ENCODE measurements at regions not wholly inside any gene's neighbourhood (a gene's known extent, or its start where the extent isn't known, plus 50 kb on each side); places are given as distances from the start of the nearest gene placed in this dataset.
A peak's percentile ranks its signal among the peaks of the same experiment; 100 is the strongest.

GRCh38 chr3:96213393-96213792 is 601.0 kb upstream of the EPHA6 start:
- ATAC-seq (no peak), DNase-seq (ENCODE audit: low spot score) (no peak)
- H3K9me2 ChIP-seq (ENCODE audit: insufficient read depth) = no peaks in the 10 kb centered on the region; the same call in none of the 2 replicates
- no peaks in the 10 kb centered on the region for H3K27me3 ChIP-seq (ENCODE audit: insufficient read depth)
- no peaks in the 10 kb centered on the region for H3K4me1 ChIP-seq (ENCODE audit: insufficient read depth)
- no peak for TF ChIP-seq STAT1 (IDR thresholded peaks at IDR 0.05; ENCODE audit: unreplicated experiment)
- TF ChIP-seq CTCF (conservative IDR thresholded peaks at IDR 0.05; ENCODE audit: low read depth in 2 of 2) = peak; percentile 25 to 28; a peak in 3 of 4 replicates
- no peak overlapping the region for H3K4me3 Mint-ChIP-seq
- no peak overlapping the region for H3K4me2 ChIP-seq
- no peaks in the 10 kb centered on the region for H3K36me3 ChIP-seq (ENCODE audit: insufficient read depth)
- no peak overlapping the region for H3K27ac ChIP-seq (ENCODE audit: low read depth)
- H3F3A ChIP-seq (replicated peaks; ENCODE audit: low read depth) = no peaks in the 10 kb centered on the region
- peaks cover 11% of the 10 kb centered on the region for H3K9me3 Mint-ChIP-seq
- H3K4me3 ChIP-seq = no peak overlapping the region
- H3K36me3 Mint-ChIP-seq (ENCODE audit: low read depth) = peaks cover 7% of the 10 kb centered on the region; the same call in 1 of the 3 replicates
- H3K4me1 Mint-ChIP-seq = no peaks in the 10 kb centered on the region
- H3K27me3 Mint-ChIP-seq (ENCODE audit: insufficient read depth, low read depth, poor library complexity) = no peaks in the 10 kb centered on the region
- no peak overlapping the region for H2AFZ ChIP-seq
- H3K79me2 ChIP-seq (replicated peaks; ENCODE audit: insufficient read depth) = no peaks in the 10 kb centered on the region
- H3K27ac Mint-ChIP-seq = no peak overlapping the region
- no peaks in the 10 kb centered on the region for H4K20me1 ChIP-seq (replicated peaks; ENCODE audit: insufficient read depth)

- Mint-ChIP-seq H3K27ac (no peak overlapping the region), H3K36me3 (ENCODE audit: low read depth) (peaks cover 5% of the 10 kb centered on the region; the same call in 1 of the 3 replicates), H3K4me1 (no peaks in the 10 kb centered on the region), H3K27me3 (ENCODE audit: insufficient read depth, low read depth, poor library complexity) (no peaks in the 10 kb centered on the region), H3K9me3 (peaks cover 11% of the 10 kb centered on the region), H3K4me3 (no peak overlapping the region)
- Histone ChIP-seq H3K4me2 (no peak overlapping the region), H3K27ac (ENCODE audit: low read depth) (no peak overlapping the region), H2AFZ (no peak overlapping the region), H3F3A (replicated peaks; ENCODE audit: low read depth) (no peaks in the 10 kb centered on the region), H3K27me3 (ENCODE audit: insufficient read depth) (no peaks in the 10 kb centered on the region), H3K36me3 (ENCODE audit: insufficient read depth) (no peaks in the 10 kb centered on the region), H3K4me1 (ENCODE audit: insufficient read depth) (no peaks in the 10 kb centered on the region), H3K79me2 (replicated peaks; ENCODE audit: insufficient read depth) (no peaks in the 10 kb centered on the region), H3K9me2 (ENCODE audit: insufficient read depth) (no peaks in the 10 kb centered on the region; the same call in none of the 2 replicates), H4K20me1 (replicated peaks; ENCODE audit: insufficient read depth) (no peaks in the 10 kb centered on the region), H3K4me3 (no peak overlapping the region)
- no peak for DNase-seq (ENCODE audit: low spot score)
- ATAC-seq = no peak
- TF ChIP-seq JUNB (IDR thresholded peaks at IDR 0.05; ENCODE audit: unreplicated experiment) (no peak), CTCF (conservative IDR thresholded peaks at IDR 0.05; ENCODE audit: low read depth in 2 of 2) (no peak), EZH2phosphoT487 (IDR thresholded peaks at IDR 0.05; ENCODE audit: unreplicated experiment) (no peak), ETS1 (IDR thresholded peaks at IDR 0.05) (no peak), NANOG (IDR thresholded peaks at IDR 0.05; ENCODE audit: borderline replicate concordance) (no peak), ZNF462 (CRISPR knock-in tag; IDR thresholded peaks at IDR 0.05) (no peak), POLR2AphosphoS5 (IDR thresholded peaks at IDR 0.05; ENCODE audit: low read depth) (no peak), CREB1 (CRISPR knock-in tag; IDR thresholded peaks at IDR 0.05; ENCODE audit: low read depth) (no peak), STAT1 (IDR thresholded peaks at IDR 0.05; ENCODE audit: unreplicated experiment) (no peak)
These were observed 599.5 kb upstream of the EPHA6 start for GRCh38 chr3:96214941-96215340.
